ENCODE measurements at regions not wholly inside any gene's neighbourhood (a gene's known extent, or its start where the extent isn't known, plus 50 kb on each side); places are given as distances from the start of the nearest gene placed in this dataset.
"Not testable (repeated sequence)": the region's sequence is repeated elsewhere in the genome, so short reads cannot be mapped to it uniquely, and the experiment has no call there.

GRCh38 chr5:163747586-163747985 is 242.2 kb downstream of the MAT2B start:
- TF ChIP-seq TAF1 (IDR thresholded peaks at IDR 0.05; ENCODE audit: low read depth), result no peak
- TF ChIP-seq REST (IDR thresholded peaks at IDR 0.05; ENCODE audit: borderline replicate concordance), result no peak
- no peak for TF ChIP-seq EZH2 (IDR thresholded peaks at IDR 0.05; ENCODE audit: borderline replicate concordance, insufficient read depth, low read length, poor library complexity, severe bottlenecking)
- no peak for TF ChIP-seq POLR2AphosphoS5 (IDR thresholded peaks at IDR 0.05)
- TF ChIP-seq SMC3 (conservative IDR thresholded peaks at IDR 0.05; ENCODE audit: poor library complexity), result no peak
- no peak for TF ChIP-seq CTCF (IDR thresholded peaks at IDR 0.05; ENCODE audit: poor library complexity, severe bottlenecking)
- no peak for TF ChIP-seq RAD21 (conservative IDR thresholded peaks at IDR 0.05)
- TF ChIP-seq EP300 (conservative IDR thresholded peaks at IDR 0.05; ENCODE audit: poor library complexity, severe bottlenecking), result no peak
- no peak for TF ChIP-seq MXI1 (conservative IDR thresholded peaks at IDR 0.05; ENCODE audit: poor library complexity, severe bottlenecking)
- no peaks in the 10 kb centered on the region for H3K36me3 ChIP-seq (ENCODE audit: insufficient read depth, low read length)
- H3K4me2 ChIP-seq (ENCODE audit: low read length), result no peak overlapping the region
- no peaks in the 10 kb centered on the region for H3K79me2 ChIP-seq (replicated peaks; ENCODE audit: insufficient read depth, low read length)
- no peaks in the 10 kb centered on the region for H3K9me2 ChIP-seq (ENCODE audit: insufficient read depth, low read length)
- no peaks in the 10 kb centered on the region for H3F3A ChIP-seq (ENCODE audit: insufficient read depth, low read length, poor library complexity, severe bottlenecking)
- H3K4me3 ChIP-seq (ENCODE audit: low read length), result no peak overlapping the region
- no peaks in the 10 kb centered on the region for H4K20me1 ChIP-seq (ENCODE audit: insufficient read depth)
- no peaks in the 10 kb centered on the region for H3K27me3 ChIP-seq (ENCODE audit: insufficient read depth, low read depth, low read length)
- H3K9ac ChIP-seq (ENCODE audit: low read length), result no peak overlapping the region
- H2AFZ ChIP-seq (ENCODE audit: low read depth, low read length), result no peak overlapping the region
- H3K9me3 ChIP-seq (ENCODE audit: low read length), result no peaks in the 10 kb centered on the region
- H3K27ac ChIP-seq (ENCODE audit: low read length), result no peak overlapping the region

- Histone ChIP-seq H3K4me3 (ENCODE audit: low read length) (no peak overlapping the region), H2AFZ (ENCODE audit: low read depth, low read length) (no peak overlapping the region), H3K27me3 (ENCODE audit: insufficient read depth, low read depth, low read length) (no peaks in the 10 kb centered on the region), H3K79me2 (replicated peaks; ENCODE audit: insufficient read depth, low read length) (no peaks in the 10 kb centered on the region), H3K9me2 (ENCODE audit: insufficient read depth, low read length) (no peaks in the 10 kb centered on the region), H3K27ac (ENCODE audit: low read length) (no peak overlapping the region), H3F3A (ENCODE audit: insufficient read depth, low read length, poor library complexity, severe bottlenecking) (no peaks in the 10 kb centered on the region), H3K36me3 (ENCODE audit: insufficient read depth, low read length) (no peaks in the 10 kb centered on the region), H3K9ac (ENCODE audit: low read length) (no peak overlapping the region), H4K20me1 (ENCODE audit: insufficient read depth) (no peaks in the 10 kb centered on the region), H3K9me3 (ENCODE audit: low read length) (no peaks in the 10 kb centered on the region), H3K4me2 (ENCODE audit: low read length) (no peak overlapping the region)
- TF ChIP-seq REST (IDR thresholded peaks at IDR 0.05; ENCODE audit: borderline replicate concordance) (no peak), TAF1 (IDR thresholded peaks at IDR 0.05; ENCODE audit: low read depth) (no peak), RAD21 (conservative IDR thresholded peaks at IDR 0.05) (no peak), POLR2AphosphoS5 (IDR thresholded peaks at IDR 0.05) (no peak), CTCF (IDR thresholded peaks at IDR 0.05; ENCODE audit: poor library complexity, severe bottlenecking) (no peak), EP300 (conservative IDR thresholded peaks at IDR 0.05; ENCODE audit: poor library complexity, severe bottlenecking) (no peak), EZH2 (IDR thresholded peaks at IDR 0.05; ENCODE audit: borderline replicate concordance, insufficient read depth, low read length, poor library complexity, severe bottlenecking) (no peak), MXI1 (conservative IDR thresholded peaks at IDR 0.05; ENCODE audit: poor library complexity, severe bottlenecking) (no peak), SMC3 (conservative IDR thresholded peaks at IDR 0.05; ENCODE audit: poor library complexity) (no peak)
Measured at GRCh38 chr5:163748934-163749333, 243.5 kb downstream of the MAT2B start.

DNA sequence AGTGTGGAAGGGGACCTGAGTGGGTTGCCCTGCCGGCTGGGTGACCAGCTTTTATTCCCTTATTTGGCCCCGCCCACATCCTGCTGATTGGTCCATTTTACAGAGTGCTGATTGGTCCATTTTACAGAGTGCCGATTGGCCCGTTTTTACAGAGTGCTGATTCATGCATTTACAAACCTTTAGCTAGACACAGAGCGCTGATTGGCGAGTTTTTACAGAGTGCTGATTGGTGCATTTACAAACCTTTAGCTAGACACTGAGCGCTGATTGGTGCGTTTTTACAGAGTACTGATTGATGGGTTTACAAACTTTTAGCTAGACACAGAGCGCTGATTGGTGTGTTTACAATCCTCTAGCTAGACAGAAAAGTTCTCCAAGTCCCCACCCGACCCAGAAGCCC is 245.0 kb downstream of the MAT2B start:
- not testable (repeated sequence) for H2AFZ ChIP-seq (ENCODE audit: low read depth, low read length); H3K4me2 ChIP-seq (ENCODE audit: low read length); H3K36me3 ChIP-seq (ENCODE audit: insufficient read depth, low read length); H3K79me2 ChIP-seq (replicated peaks; ENCODE audit: insufficient read depth, low read length); H3K27ac ChIP-seq (ENCODE audit: low read length); H3K9me2 ChIP-seq (ENCODE audit: insufficient read depth, low read length); H3K27me3 ChIP-seq (ENCODE audit: insufficient read depth, low read depth, low read length); H4K20me1 ChIP-seq (ENCODE audit: insufficient read depth); H3K4me3 ChIP-seq (ENCODE audit: low read length); H3F3A ChIP-seq (ENCODE audit: insufficient read depth, low read length, poor library complexity, severe bottlenecking); H3K9ac ChIP-seq (ENCODE audit: low read length); H3K9me3 ChIP-seq (ENCODE audit: low read length)
